WTC11 (cell line): ENCODE measurements at regions not wholly inside any gene's neighbourhood (a gene's known extent, or its start where the extent isn't known, plus 50 kb on each side); places are given as distances from the start of the nearest gene placed in this dataset.

Experiments
- ATAC-seq: fragments of 200-7000 bp; cut with Tn5 transposase; 2 replicates; pipeline ENCODE4 v1.10.0; 2021; ENCODE audit warnings: mild to moderate bottlenecking, moderate library complexity
- CTCF ChIA-PET: fragments of 300-600 bp; sonication (Branson Sonifier 250); formaldehyde crosslinking; loops from one replicate; lab custom pipeline; 2021; ENCODE audit warnings: antibody characterized with exemption; lab: Charles Lee
- POLR2A ChIA-PET: fragments of 350-600 bp; sonication (Branson Sonifier 250); formaldehyde crosslinking; loops from one replicate; lab custom pipeline; 2021; ENCODE audit warnings: antibody characterized with exemption; lab: Charles Lee
- DNase-seq: peaks from one replicate; pipeline ENCODE4 v3.0.0; 2021; ENCODE audit warnings: low spot score
- H3K27ac Mint-ChIP-seq: 2 replicates; pipeline ENCODE4 v1.8.0; 2021; ENCODE audit warnings: mixed read lengths
- H3K27me3 Mint-ChIP-seq: 2 replicates; pipeline ENCODE4 v1.8.0; 2021; ENCODE audit warnings: low read depth, mild to moderate bottlenecking, moderate library complexity, mixed read lengths
- H3K36me3 Mint-ChIP-seq: 2 replicates; pipeline ENCODE4 v1.8.0; 2021; ENCODE audit warnings: mixed read lengths
- H3K4me1 Mint-ChIP-seq: 2 replicates; pipeline ENCODE4 v1.8.0; 2022; ENCODE audit warnings: mixed read lengths
- H3K4me3 Mint-ChIP-seq: 2 replicates; pipeline ENCODE4 v1.8.0; 2021; ENCODE audit warnings: mild to moderate bottlenecking, moderate library complexity, mixed read lengths
- H3K9me3 Mint-ChIP-seq: 2 replicates; pipeline ENCODE4 v1.8.0; 2021; ENCODE audit warnings: mixed read lengths
- ATF6 ChIP-seq: sonication (generic); formaldehyde crosslinking; IDR thresholded peaks from 2 replicates; pipeline ENCODE4 v1.8.1; 2023; ENCODE audit warnings: mild to moderate bottlenecking, missing genetic modification reagents
- CREM ChIP-seq: sonication (generic); formaldehyde crosslinking; IDR thresholded peaks from 2 replicates; pipeline ENCODE4 v1.8.1; 2022; ENCODE audit warnings: mild to moderate bottlenecking, missing genetic modification reagents, moderate library complexity
- ESRRA ChIP-seq: sonication (generic); formaldehyde crosslinking; IDR thresholded peaks from 2 replicates; pipeline ENCODE4 v1.8.1; 2022; ENCODE audit warnings: mild to moderate bottlenecking, missing genetic modification reagents, borderline replicate concordance
- GTF2I ChIP-seq: fragments of 250-450 bp; sonication (Bioruptor Pico); conservative IDR thresholded peaks from 2 replicates; pipeline ENCODE4 v1.4.0; 2021; ENCODE audit warnings: mild to moderate bottlenecking
- NFYB ChIP-seq: sonication (generic); formaldehyde crosslinking; conservative IDR thresholded peaks from 2 replicates; pipeline ENCODE4 v1.8.0; 2022; ENCODE audit warnings: low read depth, missing genetic modification reagents
- NR3C1 ChIP-seq: sonication (generic); formaldehyde crosslinking; conservative IDR thresholded peaks from 2 replicates; pipeline ENCODE4 v1.8.1; 2023; ENCODE audit warnings: low read depth, mild to moderate bottlenecking, missing genetic modification reagents
- TEAD4 ChIP-seq: sonication (generic); formaldehyde crosslinking; IDR thresholded peaks from 2 replicates; pipeline ENCODE4 v1.8.0; 2022; ENCODE audit warnings: mild to moderate bottlenecking, missing genetic modification reagents
- TP53 ChIP-seq: sonication (generic); formaldehyde crosslinking; IDR thresholded peaks from 2 replicates; pipeline ENCODE4 v1.8.1; 2023; ENCODE audit warnings: mild to moderate bottlenecking, missing genetic modification reagents
- USF1 ChIP-seq: sonication (generic); formaldehyde crosslinking; IDR thresholded peaks from 2 replicates; pipeline ENCODE4 v1.8.0; 2022; ENCODE audit warnings: mild to moderate bottlenecking, missing genetic modification reagents
- ZBTB21 ChIP-seq: sonication (generic); formaldehyde crosslinking; IDR thresholded peaks from 2 replicates; pipeline ENCODE4 v1.8.1; 2023; ENCODE audit warnings: mild to moderate bottlenecking, missing genetic modification reagents, borderline replicate concordance
- ZMAT4 ChIP-seq: fragments of 250-450 bp; sonication (Bioruptor Pico); IDR thresholded peaks from 2 replicates; pipeline ENCODE4 v1.9.0; 2021; ENCODE audit warnings: mild to moderate bottlenecking
- ZNF219 ChIP-seq: sonication (generic); formaldehyde crosslinking; IDR thresholded peaks from 2 replicates; pipeline ENCODE4 v1.8.0; 2023; ENCODE audit warnings: missing genetic modification reagents, mild to moderate bottlenecking, borderline replicate concordance
- ZNF232 ChIP-seq: sonication (generic); formaldehyde crosslinking; IDR thresholded peaks from 2 replicates; pipeline ENCODE4 v1.8.0; 2022; ENCODE audit warnings: mild to moderate bottlenecking, missing genetic modification reagents
- ZNF423 ChIP-seq: fragments of 250-450 bp; sonication (Bioruptor Pico); IDR thresholded peaks from 2 replicates; pipeline ENCODE4 v2.1.2; 2022; ENCODE audit warnings: mild to moderate bottlenecking, moderate library complexity
- TF ChIP-seq, protein P1 (sequence below): fragments of 200-600 bp; IDR thresholded peaks from 2 replicates; pipeline ENCODE4 v1.8.0; 2022; ENCODE audit warnings: antibody characterized with exemption
- TF ChIP-seq, protein P2 (sequence below): sonication (generic); formaldehyde crosslinking; IDR thresholded peaks from 2 replicates; pipeline ENCODE4 v1.8.1; 2022; ENCODE audit warnings: mild to moderate bottlenecking, moderate library complexity, missing genetic modification reagents
- TF ChIP-seq, protein P3 (sequence below): sonication (generic); formaldehyde crosslinking; IDR thresholded peaks from 2 replicates; pipeline ENCODE4 v1.8.1; 2023; ENCODE audit warnings: mild to moderate bottlenecking, missing genetic modification reagents, borderline replicate concordance
- TF ChIP-seq, protein P4 (sequence below): sonication (generic); formaldehyde crosslinking; conservative IDR thresholded peaks from 2 replicates; pipeline ENCODE4 v1.8.1; 2022; ENCODE audit warnings: mild to moderate bottlenecking, missing genetic modification reagents
- TF ChIP-seq, protein P5 (sequence below): fragments of 250-450 bp; sonication (Bioruptor Pico); conservative IDR thresholded peaks from 2 replicates; pipeline ENCODE4 v1.9.0; 2021; ENCODE audit warnings: mild to moderate bottlenecking

- CTCF ChIA-PET, result interaction anchor here (0.6 kb wide), 1 partner anchor 274 kb away, joined by 3 read pairs; no protein-coding TSS in a partner anchor
- Mint-ChIP-seq H3K9me3 (peaks cover 3% of the 10 kb centered on the region; the same call in 1 of the 2 replicates), H3K4me3 (no peak overlapping the region), H3K4me1 (no peaks in the 10 kb centered on the region), H3K27ac (no peak overlapping the region), H3K27me3 (peaks cover 5% of the 10 kb centered on the region; the same call in 1 of the 2 replicates), H3K36me3 (no peaks in the 10 kb centered on the region)
- TF ChIP-seq ZMAT4 (CRISPR knock-in tag) (no peak), ZBTB21 (CRISPR knock-in tag) (no peak), ZNF232 (CRISPR knock-in tag) (no peak), ZNF219 (CRISPR knock-in tag) (no peak), NR3C1 (CRISPR knock-in tag) (no peak), NFYB (no peak), ZNF423 (CRISPR knock-in tag) (no peak), TP53 (CRISPR knock-in tag) (no peak), ATF6 (CRISPR knock-in tag) (no peak), CREM (CRISPR knock-in tag) (no peak), USF1 (CRISPR knock-in tag) (no peak), TEAD4 (no peak)
- TF ChIP-seq, protein P1, sequence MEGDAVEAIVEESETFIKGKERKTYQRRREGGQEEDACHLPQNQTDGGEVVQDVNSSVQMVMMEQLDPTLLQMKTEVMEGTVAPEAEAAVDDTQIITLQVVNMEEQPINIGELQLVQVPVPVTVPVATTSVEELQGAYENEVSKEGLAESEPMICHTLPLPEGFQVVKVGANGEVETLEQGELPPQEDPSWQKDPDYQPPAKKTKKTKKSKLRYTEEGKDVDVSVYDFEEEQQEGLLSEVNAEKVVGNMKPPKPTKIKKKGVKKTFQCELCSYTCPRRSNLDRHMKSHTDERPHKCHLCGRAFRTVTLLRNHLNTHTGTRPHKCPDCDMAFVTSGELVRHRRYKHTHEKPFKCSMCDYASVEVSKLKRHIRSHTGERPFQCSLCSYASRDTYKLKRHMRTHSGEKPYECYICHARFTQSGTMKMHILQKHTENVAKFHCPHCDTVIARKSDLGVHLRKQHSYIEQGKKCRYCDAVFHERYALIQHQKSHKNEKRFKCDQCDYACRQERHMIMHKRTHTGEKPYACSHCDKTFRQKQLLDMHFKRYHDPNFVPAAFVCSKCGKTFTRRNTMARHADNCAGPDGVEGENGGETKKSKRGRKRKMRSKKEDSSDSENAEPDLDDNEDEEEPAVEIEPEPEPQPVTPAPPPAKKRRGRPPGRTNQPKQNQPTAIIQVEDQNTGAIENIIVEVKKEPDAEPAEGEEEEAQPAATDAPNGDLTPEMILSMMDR, result no peak
- TF ChIP-seq, protein P2, sequence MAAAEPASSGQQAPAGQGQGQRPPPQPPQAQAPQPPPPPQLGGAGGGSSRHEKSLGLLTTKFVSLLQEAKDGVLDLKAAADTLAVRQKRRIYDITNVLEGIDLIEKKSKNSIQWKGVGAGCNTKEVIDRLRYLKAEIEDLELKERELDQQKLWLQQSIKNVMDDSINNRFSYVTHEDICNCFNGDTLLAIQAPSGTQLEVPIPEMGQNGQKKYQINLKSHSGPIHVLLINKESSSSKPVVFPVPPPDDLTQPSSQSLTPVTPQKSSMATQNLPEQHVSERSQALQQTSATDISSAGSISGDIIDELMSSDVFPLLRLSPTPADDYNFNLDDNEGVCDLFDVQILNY (CRISPR knock-in tag), result no peak
- TF ChIP-seq, protein P3, sequence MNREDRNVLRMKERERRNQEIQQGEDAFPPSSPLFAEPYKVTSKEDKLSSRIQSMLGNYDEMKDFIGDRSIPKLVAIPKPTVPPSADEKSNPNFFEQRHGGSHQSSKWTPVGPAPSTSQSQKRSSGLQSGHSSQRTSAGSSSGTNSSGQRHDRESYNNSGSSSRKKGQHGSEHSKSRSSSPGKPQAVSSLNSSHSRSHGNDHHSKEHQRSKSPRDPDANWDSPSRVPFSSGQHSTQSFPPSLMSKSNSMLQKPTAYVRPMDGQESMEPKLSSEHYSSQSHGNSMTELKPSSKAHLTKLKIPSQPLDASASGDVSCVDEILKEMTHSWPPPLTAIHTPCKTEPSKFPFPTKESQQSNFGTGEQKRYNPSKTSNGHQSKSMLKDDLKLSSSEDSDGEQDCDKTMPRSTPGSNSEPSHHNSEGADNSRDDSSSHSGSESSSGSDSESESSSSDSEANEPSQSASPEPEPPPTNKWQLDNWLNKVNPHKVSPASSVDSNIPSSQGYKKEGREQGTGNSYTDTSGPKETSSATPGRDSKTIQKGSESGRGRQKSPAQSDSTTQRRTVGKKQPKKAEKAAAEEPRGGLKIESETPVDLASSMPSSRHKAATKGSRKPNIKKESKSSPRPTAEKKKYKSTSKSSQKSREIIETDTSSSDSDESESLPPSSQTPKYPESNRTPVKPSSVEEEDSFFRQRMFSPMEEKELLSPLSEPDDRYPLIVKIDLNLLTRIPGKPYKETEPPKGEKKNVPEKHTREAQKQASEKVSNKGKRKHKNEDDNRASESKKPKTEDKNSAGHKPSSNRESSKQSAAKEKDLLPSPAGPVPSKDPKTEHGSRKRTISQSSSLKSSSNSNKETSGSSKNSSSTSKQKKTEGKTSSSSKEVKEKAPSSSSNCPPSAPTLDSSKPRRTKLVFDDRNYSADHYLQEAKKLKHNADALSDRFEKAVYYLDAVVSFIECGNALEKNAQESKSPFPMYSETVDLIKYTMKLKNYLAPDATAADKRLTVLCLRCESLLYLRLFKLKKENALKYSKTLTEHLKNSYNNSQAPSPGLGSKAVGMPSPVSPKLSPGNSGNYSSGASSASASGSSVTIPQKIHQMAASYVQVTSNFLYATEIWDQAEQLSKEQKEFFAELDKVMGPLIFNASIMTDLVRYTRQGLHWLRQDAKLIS (CRISPR knock-in tag), result no peak
- DNase-seq, result no peak
- POLR2A ChIA-PET, result no interaction called here
- ATAC-seq, result no peak
Observed at GRCh38 chr2:19690429-19690828, 211.4 kb downstream of the TTC32 start.

DNA sequence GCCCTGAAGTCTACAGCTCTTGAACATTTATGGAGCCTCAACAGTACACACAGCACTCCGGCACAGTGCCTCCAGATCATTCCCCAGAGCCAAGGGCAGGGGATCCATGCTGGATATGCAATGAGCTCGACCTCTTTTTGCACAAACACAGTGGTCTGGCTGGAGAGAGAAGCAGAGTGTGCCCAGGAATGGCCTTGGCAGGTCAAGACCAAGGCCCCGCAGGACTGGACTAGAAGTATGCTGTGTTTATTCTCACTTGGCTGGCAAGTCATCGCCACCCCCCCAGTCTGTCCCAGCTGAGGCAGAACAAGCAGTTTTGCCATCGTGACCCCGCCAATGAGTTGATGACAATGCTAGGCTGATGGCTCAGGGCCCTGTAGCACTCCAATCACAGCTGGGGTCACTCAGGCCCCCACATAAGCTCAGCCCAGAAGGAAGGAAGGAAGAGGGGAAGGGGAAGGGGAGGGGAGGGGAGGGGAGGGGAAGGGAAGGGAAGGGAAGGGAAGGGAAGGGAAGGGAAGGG is 212.1 kb downstream of the TTC32 start:
- H3K4me1 Mint-ChIP-seq, result no peaks in the 10 kb centered on the region
- no peak overlapping the region for H3K4me3 Mint-ChIP-seq
- peaks cover 5% of the 10 kb centered on the region; the same call in 1 of the 2 replicates for H3K27me3 Mint-ChIP-seq
- ChIA-PET CTCF (no interaction called here), POLR2A (no interaction called here)
- H3K36me3 Mint-ChIP-seq, result no peaks in the 10 kb centered on the region
- ATAC-seq (no peak), DNase-seq (no peak)
- H3K9me3 Mint-ChIP-seq, result no peaks in the 10 kb centered on the region
- H3K27ac Mint-ChIP-seq, result no peak overlapping the region
- TF ChIP-seq ZMAT4 (CRISPR knock-in tag) (no peak), NR3C1 (CRISPR knock-in tag) (no peak), GTF2I (no peak), ESRRA (CRISPR knock-in tag) (no peak)
- TF ChIP-seq, protein P2 (CRISPR knock-in tag), result no peak
- TF ChIP-seq, protein P4, sequence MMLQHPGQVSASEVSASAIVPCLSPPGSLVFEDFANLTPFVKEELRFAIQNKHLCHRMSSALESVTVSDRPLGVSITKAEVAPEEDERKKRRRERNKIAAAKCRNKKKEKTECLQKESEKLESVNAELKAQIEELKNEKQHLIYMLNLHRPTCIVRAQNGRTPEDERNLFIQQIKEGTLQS (CRISPR knock-in tag), result no peak
- TF ChIP-seq, protein P5, sequence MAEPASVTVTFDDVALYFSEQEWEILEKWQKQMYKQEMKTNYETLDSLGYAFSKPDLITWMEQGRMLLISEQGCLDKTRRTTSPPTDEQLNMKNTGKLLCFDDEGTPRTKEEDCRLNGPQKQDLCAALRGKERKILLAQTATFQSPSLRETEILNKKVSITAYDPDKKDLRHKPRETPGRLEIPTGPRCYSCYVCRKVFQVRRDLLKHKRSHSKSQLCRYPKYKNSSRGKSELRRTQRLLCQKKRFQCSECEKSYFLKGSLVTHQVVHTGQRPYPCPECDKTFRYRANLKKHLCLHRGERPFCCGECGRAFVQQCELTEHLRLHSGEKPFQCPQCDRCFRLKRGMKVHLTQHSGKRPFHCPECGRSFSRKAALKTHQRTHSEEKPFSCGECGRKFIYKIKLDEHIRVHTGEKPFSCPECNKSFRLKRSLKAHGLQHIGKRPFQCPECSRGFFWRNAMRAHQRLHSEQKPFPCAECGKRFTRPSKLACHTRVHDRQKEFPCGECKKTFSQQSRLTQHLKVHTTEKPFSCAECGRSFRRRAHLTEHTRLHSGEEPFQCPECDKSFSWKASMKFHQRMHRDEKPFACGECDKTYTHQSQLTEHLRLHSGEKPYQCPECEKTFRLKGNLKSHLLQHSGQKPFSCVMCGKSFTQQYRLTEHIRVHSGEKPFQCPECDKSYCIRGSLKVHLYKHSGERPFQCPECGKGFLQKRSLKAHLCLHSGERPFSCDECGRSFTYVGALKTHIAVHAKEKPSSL (CRISPR knock-in tag), result no peak
